Stimulated activated CD4-positive, alpha-beta T cell treated with anti-CD3 and anti-CD28 coated beads, Interleukin-4, amount 100 ng/mL, for 1 hour (primary cell): ENCODE measurements at regions not wholly inside any gene's neighbourhood (a gene's known extent, or its start where the extent isn't known, plus 50 kb on each side); places are given as distances from the start of the nearest gene placed in this dataset.
"Not testable (repeated sequence)": the region's sequence is repeated elsewhere in the genome, so short reads cannot be mapped to it uniquely, and the experiment has no call there.

Experiments used
- DNase-seq: peaks from one replicate; pipeline ENCODE4 v3.0.0-alpha.2; 2020

DNA sequence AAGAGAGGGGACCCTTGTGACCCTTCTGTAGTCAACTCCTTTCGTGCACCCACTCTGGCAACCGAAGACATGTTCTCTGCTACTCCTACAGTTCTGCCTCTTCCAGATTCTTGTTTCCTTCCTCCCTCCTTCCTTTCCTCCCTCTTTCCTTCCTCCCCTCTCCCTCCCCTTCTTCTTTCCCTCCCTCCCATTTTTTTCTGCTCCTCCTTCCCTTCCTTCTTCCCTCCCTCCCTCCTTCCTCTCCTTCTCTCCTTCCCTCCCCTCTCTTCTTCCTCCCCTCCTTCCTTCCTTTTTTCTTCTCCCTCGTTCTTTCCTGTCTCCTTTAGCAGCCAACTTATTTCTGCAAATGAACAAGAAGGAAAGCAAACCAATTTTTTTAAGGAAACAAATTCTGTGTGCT, 111.5 kb downstream of the NPTX2 start:
- no peak for DNase-seq

DNA sequence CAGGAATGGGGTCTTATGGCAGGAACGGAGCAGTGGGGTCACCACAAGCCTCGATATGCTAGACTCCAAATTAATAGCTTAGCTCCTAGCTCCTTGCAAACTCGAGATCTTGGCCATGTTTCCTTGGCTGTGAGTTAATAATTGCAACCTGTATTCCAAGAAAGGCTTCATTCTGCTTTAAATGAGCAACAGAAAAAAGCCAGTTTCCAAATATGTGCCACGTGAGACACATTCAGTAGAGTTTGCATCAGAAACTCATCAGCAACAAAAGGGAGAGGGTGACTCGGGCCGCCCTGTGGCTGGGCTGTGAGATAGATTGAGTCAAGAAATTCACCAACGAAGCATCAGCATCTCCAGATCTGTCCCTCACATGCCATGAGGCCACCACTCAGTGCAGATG, 112.0 kb downstream of the NPTX2 start:
- no peak for DNase-seq

GRCh38 chr7:98730326-98730725, 113.2 kb downstream of the NPTX2 start:
- no peak for DNase-seq

- no peak for DNase-seq
Observed at GRCh38 chr7:98731651-98732050, 114.6 kb downstream of the NPTX2 start.

DNA sequence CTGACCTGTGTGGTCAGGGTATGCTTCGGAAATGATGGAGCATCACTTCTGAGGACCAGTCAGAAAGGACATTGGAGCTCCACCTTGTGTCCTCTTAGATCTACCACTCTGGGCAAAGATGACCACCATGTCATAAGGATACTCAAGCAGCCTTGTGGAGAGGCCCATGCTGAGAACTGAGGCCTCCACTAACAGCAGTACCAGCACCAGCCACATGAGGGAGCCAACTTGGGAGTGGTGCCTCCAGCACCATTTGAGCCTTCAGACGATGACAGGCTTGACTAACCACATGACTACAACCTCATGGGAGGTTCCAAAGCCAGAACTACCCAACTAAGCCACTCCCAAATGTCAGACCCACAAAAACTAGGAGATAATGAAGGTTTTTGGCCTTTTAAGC, 116.0 kb downstream of the NPTX2 start:
- peak; percentile 38 for DNase-seq

GRCh38 chr7:98735801-98736200, 118.7 kb downstream of the NPTX2 start:
- DNase-seq: no peak

DNA sequence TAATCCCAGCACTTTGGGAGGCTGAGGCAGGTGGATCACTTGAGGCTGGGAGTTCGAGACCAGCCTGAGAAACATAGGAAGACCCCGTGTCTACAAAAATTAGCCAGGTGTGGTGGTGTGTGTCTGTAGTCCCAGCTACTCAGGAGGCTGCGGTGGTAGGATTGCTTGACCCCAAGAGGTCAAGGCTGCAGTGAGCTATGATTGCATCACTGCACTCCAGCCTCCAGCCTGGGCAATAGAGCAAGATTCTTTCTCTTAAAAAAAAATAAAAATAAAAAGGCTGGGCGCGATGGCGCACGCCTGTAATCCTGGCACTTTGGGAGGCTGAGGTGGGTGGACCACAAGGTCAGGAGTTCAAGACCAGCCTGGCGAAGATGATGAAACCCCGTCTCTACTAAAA, 119.4 kb downstream of the NPTX2 start:
- not testable (repeated sequence) for DNase-seq

DNA sequence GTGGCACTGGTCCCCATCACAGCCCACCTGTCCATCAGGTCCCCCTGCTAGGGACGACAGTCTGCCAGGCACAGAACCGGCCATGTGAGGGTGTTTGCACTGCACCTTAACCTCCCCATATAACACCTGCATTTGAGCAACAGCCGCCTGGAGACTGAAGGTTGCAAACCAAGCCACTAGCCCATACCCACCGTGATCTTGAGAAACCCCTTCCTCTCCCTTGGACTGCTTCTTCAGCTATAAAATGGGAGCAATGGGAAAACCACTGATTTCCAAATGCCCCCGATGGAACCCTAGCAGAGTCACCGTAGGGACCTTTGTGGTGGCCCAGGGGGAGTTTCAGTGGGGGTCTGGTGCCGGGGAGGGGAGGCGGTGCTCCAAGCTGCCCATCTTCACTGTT, 120.1 kb downstream of the NPTX2 start:
- DNase-seq: no peak

GRCh38 chr7:98740643-98741042, 123.6 kb downstream of the NPTX2 start:
- DNase-seq: no peak

DNA sequence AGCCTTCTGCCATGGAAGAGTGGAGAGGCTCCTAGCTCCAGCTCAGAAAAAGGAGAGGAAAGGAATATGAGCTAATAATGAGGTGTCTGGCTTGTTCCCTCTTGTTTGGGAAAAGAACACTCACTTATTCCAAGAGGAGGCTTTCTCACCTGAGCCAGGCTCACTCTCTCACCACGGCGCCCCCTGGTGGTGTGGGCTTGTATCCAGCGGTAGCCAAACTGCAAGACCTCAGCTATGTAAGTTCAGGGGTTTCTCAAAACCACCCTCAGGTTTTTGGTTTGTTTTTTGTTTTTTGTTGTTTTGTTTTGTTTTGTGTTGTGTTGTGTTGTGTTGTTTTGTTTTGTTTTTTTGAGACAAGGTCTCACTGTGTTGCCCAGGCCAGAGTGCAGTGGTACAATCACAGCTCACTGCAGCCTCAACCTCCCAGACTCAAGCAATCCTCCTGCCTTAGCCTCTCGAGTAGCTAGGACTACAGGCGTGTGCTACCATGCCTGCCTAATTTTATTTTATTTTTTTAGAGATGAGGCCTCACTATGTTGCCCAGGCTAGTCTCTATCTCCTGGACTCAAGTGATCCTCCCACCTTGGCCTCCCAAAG, 124.0 kb downstream of the TMEM130 start:
- DNase-seq: peak; percentile 77

DNA sequence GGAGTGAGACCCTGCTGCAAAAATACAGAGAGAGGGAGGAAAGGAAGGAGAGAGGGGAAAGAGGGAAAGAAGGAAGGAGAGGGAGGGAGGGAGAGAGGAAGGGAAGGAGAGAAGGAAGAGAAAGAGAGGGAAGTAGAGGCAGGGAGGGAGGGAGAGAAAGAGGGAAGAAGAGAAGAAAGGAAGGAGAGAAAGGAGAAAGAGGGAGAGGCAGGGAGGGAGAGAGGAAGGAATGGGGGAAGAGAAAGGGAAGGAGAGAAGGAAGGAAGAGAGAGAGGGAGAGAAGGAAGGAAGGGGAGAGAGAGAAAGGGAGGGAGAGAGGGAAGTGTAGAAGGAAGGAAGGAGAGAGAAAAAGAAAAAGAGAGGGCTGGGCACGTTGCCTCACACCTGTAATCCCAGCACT, 121.7 kb downstream of the TMEM130 start:
- no peak for DNase-seq

- DNase-seq: no peak
Observed at GRCh38 chr7:98753176-98753575, 116.6 kb downstream of the TMEM130 start.

DNA sequence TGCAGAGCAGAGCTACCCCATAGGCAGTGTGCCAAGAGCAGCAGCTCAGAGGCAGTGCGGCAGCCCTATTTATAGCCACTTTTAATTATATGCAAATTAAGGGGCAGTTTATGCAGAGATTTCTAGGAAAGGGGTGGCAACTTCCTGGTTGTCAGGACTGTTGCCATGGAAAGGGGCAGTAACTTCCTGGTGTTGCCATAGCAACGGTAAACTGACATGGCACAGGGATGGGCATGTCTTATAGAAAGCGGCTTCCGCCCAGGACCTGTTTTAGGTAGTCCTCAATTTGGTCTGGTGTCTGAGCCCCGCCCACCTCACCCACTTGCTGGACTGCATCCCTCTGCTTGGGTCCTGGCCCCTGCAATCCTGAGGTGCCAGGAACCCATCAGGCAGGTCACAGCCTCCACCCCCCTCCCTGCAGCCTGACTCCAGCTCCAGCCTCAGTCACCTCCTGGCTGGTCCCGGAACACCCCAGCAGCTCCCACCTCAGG, 115.8 kb downstream of the TMEM130 start:
- DNase-seq: no peak

DNA sequence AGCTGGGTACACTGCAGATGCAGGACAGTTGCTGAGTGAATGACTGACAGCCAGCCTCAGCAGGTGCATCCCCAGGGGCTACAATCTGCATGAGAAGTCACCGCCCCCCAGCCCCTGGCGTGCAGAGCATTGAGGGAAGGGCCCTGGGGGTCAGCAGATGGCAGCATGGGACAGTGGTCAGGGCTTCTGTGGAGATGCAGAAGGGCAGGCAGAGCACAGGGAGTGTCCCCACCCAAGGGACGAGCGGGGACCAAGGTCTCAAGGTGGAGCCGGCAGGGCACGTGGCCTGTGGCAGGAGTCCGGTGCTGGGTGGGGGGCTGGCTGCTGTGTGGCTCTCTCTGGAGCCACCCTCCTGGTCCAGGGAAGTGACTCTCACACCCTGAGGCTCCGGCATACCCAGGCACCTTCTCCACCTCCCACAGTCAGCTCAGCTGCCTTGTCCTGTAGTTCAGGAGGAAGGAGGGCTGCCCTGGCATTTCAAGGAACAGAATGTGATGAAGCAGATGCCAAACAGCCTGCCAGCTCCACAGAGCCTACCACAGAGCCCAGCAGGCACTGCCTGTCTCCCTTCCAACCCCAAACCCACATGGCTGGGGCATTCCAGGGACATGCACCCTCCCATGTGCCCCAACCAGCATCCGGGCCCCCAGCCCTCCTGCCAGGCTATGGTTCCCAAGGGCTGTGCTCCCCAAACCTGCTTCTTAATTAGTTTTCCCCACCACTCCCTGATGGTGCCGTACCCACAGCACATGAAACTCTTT, 114.5 kb downstream of the TMEM130 start:
- DNase-seq: no peak

- DNase-seq: no peak
Observed at GRCh38 chr7:98758157-98758556, 111.7 kb downstream of the TMEM130 start.

DNA sequence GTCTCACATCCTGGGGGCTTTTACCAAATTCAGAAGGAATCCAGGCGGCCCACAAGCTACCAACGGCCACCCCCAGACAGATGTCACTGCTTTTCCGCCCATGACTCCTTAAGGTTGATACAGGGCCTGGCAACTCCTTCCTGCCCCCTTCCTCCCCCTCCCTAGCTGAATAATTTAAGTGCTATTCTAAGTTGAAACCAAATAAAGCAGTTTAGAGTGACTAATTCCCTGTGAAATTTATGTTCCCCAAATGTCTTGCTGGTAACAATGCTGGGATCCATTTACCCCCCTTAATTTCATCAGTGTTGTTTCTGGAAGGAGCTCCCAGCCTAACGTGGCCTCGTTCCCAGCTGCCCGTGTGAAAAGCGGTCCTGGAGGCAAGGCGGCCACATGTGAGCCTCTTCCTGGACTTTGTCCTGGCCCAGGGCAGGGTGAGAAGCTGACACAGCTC, 109.6 kb downstream of the TMEM130 start:
- no peak for DNase-seq

DNA sequence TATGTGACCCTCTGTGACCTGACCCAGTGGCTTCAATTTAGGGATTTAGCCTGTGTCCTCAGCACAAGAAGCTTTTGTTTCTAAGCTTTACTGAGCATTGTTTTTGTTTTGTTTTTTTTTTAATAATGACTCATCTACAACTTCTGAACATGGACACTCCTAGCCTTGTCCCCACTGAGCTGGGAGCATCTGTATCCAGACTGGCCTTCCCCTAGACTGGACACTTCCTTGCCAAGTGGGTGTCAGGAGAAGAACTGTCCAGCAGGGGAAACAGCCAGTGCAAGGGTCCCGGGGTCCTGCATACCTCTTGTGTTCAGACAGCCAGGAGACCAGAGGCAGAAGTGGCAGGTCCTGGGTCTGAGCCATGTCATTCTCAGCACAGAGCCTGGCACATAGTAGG, 108.6 kb downstream of the TMEM130 start:
- DNase-seq: no peak

DNA sequence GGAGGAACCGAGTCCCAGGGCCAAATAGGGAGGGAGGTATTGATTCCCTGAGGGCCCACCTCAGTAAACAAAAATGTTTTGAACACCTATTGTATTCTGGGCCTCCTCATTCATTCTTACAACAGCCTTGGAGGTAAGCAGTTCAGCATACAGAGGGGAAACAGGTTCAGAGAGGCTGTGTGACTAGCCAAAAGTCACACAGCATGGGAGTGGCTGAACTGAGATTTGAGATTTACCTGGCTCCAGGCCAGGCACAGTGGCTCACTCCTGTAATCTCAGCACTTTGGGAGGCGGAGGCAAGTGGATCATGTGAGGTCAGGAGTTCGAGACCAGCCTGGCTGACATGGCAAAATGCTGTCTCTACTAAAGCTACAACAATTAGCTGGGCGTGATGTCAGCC, 107.2 kb downstream of the TMEM130 start:
- DNase-seq: no peak

GRCh38 chr7:98763441-98763840, 106.4 kb downstream of the TMEM130 start:
- DNase-seq: no peak

- DNase-seq: no peak
Observed at GRCh38 chr7:98764946-98765345, 104.9 kb downstream of the TMEM130 start.

DNA sequence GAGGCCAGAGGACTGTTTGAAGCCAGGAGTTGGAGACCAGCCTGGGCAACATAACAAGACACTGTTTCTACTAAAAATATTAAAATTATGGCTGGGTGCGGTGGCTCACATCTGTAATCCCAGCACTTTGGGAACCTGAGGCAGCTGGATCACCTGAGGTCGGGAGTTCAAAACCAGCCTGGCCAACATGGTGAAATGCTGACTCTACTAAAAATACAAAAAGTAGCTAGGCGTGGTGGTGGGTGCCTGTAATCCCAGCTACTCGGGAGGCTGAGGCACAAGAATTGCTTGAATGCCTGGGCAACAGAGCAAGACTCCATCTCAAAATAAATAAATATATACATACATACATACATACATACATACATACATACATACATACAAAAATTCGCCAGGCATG, 99.7 kb downstream of the TMEM130 start:
- not testable (repeated sequence) for DNase-seq

- DNase-seq: no peak
Observed at GRCh38 chr7:98771519-98771918, 98.3 kb downstream of the TMEM130 start.

GRCh38 chr7:98771941-98772603, 97.7 kb downstream of the TMEM130 start:
- DNase-seq: no peak

GRCh38 chr7:98774884-98775283, 94.9 kb downstream of the TMEM130 start:
- DNase-seq: no peak
